ENCODE measurements at regions not wholly inside any gene's neighbourhood (a gene's known extent, or its start where the extent isn't known, plus 50 kb on each side); places are given as distances from the start of the nearest gene placed in this dataset.

GRCh38 chr19:31423896-31424295 is 74.7 kb upstream of the TSHZ3 start:
- TF ChIP-seq, protein P1, sequence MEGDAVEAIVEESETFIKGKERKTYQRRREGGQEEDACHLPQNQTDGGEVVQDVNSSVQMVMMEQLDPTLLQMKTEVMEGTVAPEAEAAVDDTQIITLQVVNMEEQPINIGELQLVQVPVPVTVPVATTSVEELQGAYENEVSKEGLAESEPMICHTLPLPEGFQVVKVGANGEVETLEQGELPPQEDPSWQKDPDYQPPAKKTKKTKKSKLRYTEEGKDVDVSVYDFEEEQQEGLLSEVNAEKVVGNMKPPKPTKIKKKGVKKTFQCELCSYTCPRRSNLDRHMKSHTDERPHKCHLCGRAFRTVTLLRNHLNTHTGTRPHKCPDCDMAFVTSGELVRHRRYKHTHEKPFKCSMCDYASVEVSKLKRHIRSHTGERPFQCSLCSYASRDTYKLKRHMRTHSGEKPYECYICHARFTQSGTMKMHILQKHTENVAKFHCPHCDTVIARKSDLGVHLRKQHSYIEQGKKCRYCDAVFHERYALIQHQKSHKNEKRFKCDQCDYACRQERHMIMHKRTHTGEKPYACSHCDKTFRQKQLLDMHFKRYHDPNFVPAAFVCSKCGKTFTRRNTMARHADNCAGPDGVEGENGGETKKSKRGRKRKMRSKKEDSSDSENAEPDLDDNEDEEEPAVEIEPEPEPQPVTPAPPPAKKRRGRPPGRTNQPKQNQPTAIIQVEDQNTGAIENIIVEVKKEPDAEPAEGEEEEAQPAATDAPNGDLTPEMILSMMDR (IDR thresholded peaks at IDR 0.05; ENCODE audit: poor library complexity) = no peak
- TF ChIP-seq EZH2phosphoT487 (IDR thresholded peaks at IDR 0.05; ENCODE audit: low read depth, severe bottlenecking, unreplicated experiment) = no peak
- no peak for TF ChIP-seq EZH2 (IDR thresholded peaks at IDR 0.05; ENCODE audit: borderline replicate concordance)
